ENCODE measurements at regions not wholly inside any gene's neighbourhood (a gene's known extent, or its start where the extent isn't known, plus 50 kb on each side); places are given as distances from the start of the nearest gene placed in this dataset.

GRCh38 chr1:193929374-193930033 is 743.1 kb upstream of the B3GALT2 start:
- H3K4me3 ChIP-seq (ENCODE audit: low read depth, low read length): no peak overlapping the region
- no peak for DNase-seq (ENCODE audit: low read depth)
- no peak for TF ChIP-seq CTCF (conservative IDR thresholded peaks at IDR 0.05; ENCODE audit: low read depth, low read length)

- H3K4me3 ChIP-seq (ENCODE audit: low read depth, low read length): no peak overlapping the region
- no peak for TF ChIP-seq CTCF (conservative IDR thresholded peaks at IDR 0.05; ENCODE audit: low read depth, low read length)
- no peak for DNase-seq (ENCODE audit: low read depth)
These were observed 741.1 kb upstream of the B3GALT2 start for GRCh38 chr1:193927550-193927949.

GRCh38 chr1:193926956-193927355 is 740.5 kb upstream of the B3GALT2 start:
- no peak for TF ChIP-seq CTCF (conservative IDR thresholded peaks at IDR 0.05; ENCODE audit: low read depth, low read length)
- no peak overlapping the region for H3K4me3 ChIP-seq (ENCODE audit: low read depth, low read length)
- DNase-seq (ENCODE audit: low read depth): no peak

GRCh38 chr1:193919827-193920226 is 733.4 kb upstream of the B3GALT2 start:
- H3K4me3 ChIP-seq (ENCODE audit: low read depth, low read length): no peak overlapping the region
- no peak for TF ChIP-seq CTCF (conservative IDR thresholded peaks at IDR 0.05; ENCODE audit: low read depth, low read length)
- no peak for DNase-seq (ENCODE audit: low read depth)

DNA sequence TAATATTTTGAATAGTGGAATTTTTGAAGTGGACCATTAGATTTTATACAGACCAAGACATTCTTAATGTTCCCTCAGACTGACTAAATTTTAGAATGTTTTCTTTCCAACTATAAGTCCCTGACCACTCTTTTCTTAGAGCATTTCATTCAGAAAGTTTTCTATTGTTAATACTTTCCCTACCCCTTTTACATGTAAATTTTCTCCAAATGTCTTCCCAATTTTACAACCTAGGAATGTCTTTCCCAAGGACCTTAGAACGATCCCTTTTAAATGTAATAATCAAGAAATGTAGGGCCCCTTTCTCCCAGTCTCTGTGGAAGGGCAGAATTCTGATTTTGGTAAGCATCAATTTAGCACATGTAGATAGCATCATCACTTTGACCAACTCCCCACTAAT is 730.0 kb upstream of the B3GALT2 start:
- no peak for TF ChIP-seq CTCF (conservative IDR thresholded peaks at IDR 0.05; ENCODE audit: low read depth, low read length)
- H3K4me3 ChIP-seq (ENCODE audit: low read depth, low read length): no peak overlapping the region
- no peak for DNase-seq (ENCODE audit: low read depth)

DNA sequence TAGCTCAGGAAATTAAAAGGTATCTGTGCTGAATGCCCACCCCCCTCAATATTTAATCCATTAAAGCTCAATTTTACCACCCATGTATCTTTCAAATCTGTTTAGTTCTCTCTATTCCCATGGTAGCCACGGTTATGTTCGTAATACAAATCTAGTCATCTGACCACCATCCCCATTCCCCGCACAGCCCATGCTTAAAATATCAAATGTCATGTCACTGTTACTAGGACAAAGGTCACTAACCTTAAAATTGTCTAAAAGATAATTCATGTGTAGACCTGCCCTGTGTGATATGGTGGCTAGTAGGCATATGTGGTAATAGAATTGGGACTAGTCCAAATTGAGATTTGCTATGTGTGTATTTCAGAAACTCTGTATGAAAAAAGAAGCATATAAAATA is 728.5 kb upstream of the B3GALT2 start:
- DNase-seq (ENCODE audit: low read depth): no peak
- H3K4me3 ChIP-seq (ENCODE audit: low read depth, low read length): no peak overlapping the region
- TF ChIP-seq CTCF (conservative IDR thresholded peaks at IDR 0.05; ENCODE audit: low read depth, low read length): no peak

- no peak for TF ChIP-seq CTCF (conservative IDR thresholded peaks at IDR 0.05; ENCODE audit: low read depth, low read length)
- H3K4me3 ChIP-seq (ENCODE audit: low read depth, low read length): no peak overlapping the region
- no peak for DNase-seq (ENCODE audit: low read depth)
These were observed 723.1 kb upstream of the B3GALT2 start for GRCh38 chr1:193909406-193910082.

All from epithelial cell of proximal tubule (primary cell).